ENCODE measurements at regions not wholly inside any gene's neighbourhood (a gene's known extent, or its start where the extent isn't known, plus 50 kb on each side); places are given as distances from the start of the nearest gene placed in this dataset.

GRCh38 chr4:160652790-160653189, 1511.0 kb downstream of the FSTL5 start:
- Histone ChIP-seq H3K9me3 (peaks cover 0 to 13% (median 0%) of the 10 kb centered on the region in 11 donors), H3K36me3 (no peaks in the 10 kb centered on the region), H3K4me3 (no peak overlapping the region), H3K27ac (no peak overlapping the region), H3K4me1 (no peaks in the 10 kb centered on the region), H3K27me3 (no peaks in the 10 kb centered on the region)
- WGBS, 2 donors, result 87 to 93% methylated on average over 3 of the region's 3 CpGs
- TF ChIP-seq CTCF (IDR thresholded peaks at IDR 0.05), result no peak
- DNase-seq, result no peak
- intact Hi-C loops (cut with DNase I), result no loop called here
- no peak for ATAC-seq

- intact Hi-C loops (cut with DNase I), result no loop called here
- H3K9me3 ChIP-seq, result peaks cover 0 to 7% (median 2%) of the 10 kb centered on the region in 11 donors
- DNase-seq (no peak), ATAC-seq (no peak)
- H3K36me3 ChIP-seq, result no peaks in the 10 kb centered on the region
- TF ChIP-seq CTCF (IDR thresholded peaks at IDR 0.05), result no peak
- no peak overlapping the region for H3K27ac ChIP-seq
- no peaks in the 10 kb centered on the region for H3K4me1 ChIP-seq
- H3K27me3 ChIP-seq, result no peaks in the 10 kb centered on the region
- H3K4me3 ChIP-seq, result no peak overlapping the region
- 95% methylated on average over 2 of the region's 2 CpGs for WGBS, 2 donors
Measured at GRCh38 chr4:160675550-160675949, 1488.2 kb downstream of the FSTL5 start.

DNA sequence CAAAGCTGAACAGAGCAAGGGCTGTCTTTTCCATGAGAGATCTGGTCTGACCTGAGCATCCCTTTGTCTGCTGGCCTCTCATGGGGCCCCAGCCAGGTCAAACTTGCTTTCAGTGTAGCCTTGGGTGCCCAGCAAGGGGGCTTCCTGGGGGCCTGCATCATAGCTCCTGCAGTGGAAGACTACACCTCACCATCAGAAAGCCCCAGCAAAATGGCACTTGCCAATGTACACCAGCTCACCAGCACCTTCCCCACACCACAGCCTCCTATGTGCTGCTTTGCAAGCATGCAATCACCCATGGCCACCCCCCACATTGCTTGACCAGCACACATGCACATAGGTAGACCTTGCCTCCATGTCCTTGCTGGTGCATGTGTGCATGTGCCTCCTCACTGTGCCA, 1478.1 kb downstream of the FSTL5 start:
- no peaks in the 10 kb centered on the region for H3K36me3 ChIP-seq
- intact Hi-C loops (cut with DNase I), result no loop called here
- peaks cover 0 to 29% (median 0%) of the 10 kb centered on the region in 11 donors for H3K9me3 ChIP-seq
- no peak for ATAC-seq
- no peak overlapping the region for H3K4me3 ChIP-seq
- no peak overlapping the region for H3K27ac ChIP-seq
- H3K4me1 ChIP-seq, result no peaks in the 10 kb centered on the region
- no peak for TF ChIP-seq CTCF (IDR thresholded peaks at IDR 0.05)
- H3K27me3 ChIP-seq, result no peaks in the 10 kb centered on the region
- DNase-seq, result no peak

DNA sequence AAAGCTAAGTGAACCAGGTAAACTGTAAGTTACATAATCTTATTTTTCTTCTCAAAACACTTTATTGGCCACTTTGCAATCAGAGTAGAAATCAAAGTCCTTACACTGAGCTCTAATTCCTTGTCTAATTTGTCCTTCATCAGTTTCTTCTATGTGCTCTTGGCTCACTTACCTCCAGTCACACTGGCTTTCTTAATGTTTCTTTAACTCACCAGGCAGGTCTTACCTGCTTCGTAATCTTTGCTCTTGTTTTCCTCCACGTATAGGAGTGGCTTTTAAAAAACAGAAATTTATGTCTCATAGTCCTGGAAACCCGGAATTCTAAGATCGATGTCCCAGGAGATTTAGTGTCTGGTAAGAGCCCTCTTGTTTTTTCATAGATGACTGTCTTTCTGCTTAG, 1462.1 kb downstream of the FSTL5 start:
- Histone ChIP-seq H3K4me3 (no peak overlapping the region), H3K27ac (no peak overlapping the region), H3K36me3 (no peaks in the 10 kb centered on the region), H3K9me3 (peaks cover 0 to 1% (median 0%) of the 10 kb centered on the region in 11 donors), H3K27me3 (no peaks in the 10 kb centered on the region), H3K4me1 (no peaks in the 10 kb centered on the region)
- intact Hi-C loops (cut with DNase I), result no loop called here
- 76 to 80% methylated on average over 4 of the region's 4 CpGs for WGBS, 2 donors
- TF ChIP-seq CTCF (IDR thresholded peaks at IDR 0.05), result no peak
- no peak for ATAC-seq
- no peak for DNase-seq

DNA sequence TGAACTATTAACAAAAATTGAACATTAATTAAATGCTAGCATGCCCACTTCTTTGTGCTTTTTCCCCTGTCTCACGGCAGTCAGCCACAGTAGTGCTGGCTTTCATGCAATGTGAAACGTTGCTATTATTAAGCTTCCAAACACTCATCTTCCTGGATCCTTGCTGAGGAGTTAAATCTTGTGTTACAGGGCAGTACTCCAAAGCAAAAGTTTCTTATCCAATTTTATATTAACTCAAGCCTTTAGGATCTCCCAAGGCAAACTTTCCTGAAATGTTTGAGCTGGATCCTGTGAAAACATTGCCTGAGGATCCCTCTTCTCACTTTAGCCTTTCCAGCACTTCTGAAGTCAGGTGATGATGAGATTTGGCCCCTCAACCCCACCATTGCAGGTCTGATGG, 1454.8 kb downstream of the FSTL5 start:
- H3K27ac ChIP-seq, result no peak overlapping the region
- TF ChIP-seq CTCF (IDR thresholded peaks at IDR 0.05), result no peak
- H3K36me3 ChIP-seq, result no peaks in the 10 kb centered on the region
- no peaks in the 10 kb centered on the region for H3K4me1 ChIP-seq
- H3K4me3 ChIP-seq, result no peak overlapping the region
- ATAC-seq (no peak), DNase-seq (no peak)
- intact Hi-C loops (cut with DNase I), result no loop called here
- H3K9me3 ChIP-seq, result peaks cover 0 to 3% (median 0%) of the 10 kb centered on the region in 11 donors
- no peaks in the 10 kb centered on the region for H3K27me3 ChIP-seq
- 48 to 59% methylated on average over 2 of the region's 2 CpGs for WGBS, 2 donors
